Right lobe of liver (tissue), 6 donors: ENCODE measurements at regions not wholly inside any gene's neighbourhood (a gene's known extent, or its start where the extent isn't known, plus 50 kb on each side); places are given as distances from the start of the nearest gene placed in this dataset.

Experiments
- ATAC-seq, 4 donors: fragments of 200-7000 bp; cut with Tn5 transposase; one replicate each; pipeline ENCODE4 v1.9.1; 2020; ENCODE audit warnings: mild to moderate bottlenecking in 4 of 4, moderate library complexity in 4 of 4
- DNase-seq, 3 donors: peaks; one replicate each; pipeline ENCODE4 v3.0.0-alpha.2; 2020
- H3K27ac ChIP-seq, 3 donors: fragments of 200-600 bp; one replicate each; pipeline ENCODE4 v1.8.0; 2022
- H3K27me3 ChIP-seq, 2 donors: fragments of 200-600 bp; one replicate each; pipeline ENCODE4 v1.8.0; 2022
- H3K36me3 ChIP-seq, 4 donors: fragments of 200-600 bp; sonication (generic) in 1 of 4; one replicate each; pipeline versions ENCODE4 v1.5.1 to v1.8.0; 2017 to 2022; ENCODE audit warnings: control low read depth in 1 of 4
- H3K4me1 ChIP-seq, 4 donors: fragments of 200-600 bp; sonication (generic) in 1 of 4; one replicate each; pipeline versions ENCODE4 v1.5.1 to v1.8.0; 2017 to 2022; ENCODE audit warnings: control low read depth in 1 of 4
- H3K4me3 ChIP-seq, 3 donors: fragments of 200-600 bp; one replicate each; pipeline ENCODE4 v1.8.0; 2022
- H3K9me3 ChIP-seq, 4 donors: fragments of 200-600 bp; sonication (generic) in 1 of 4; one replicate each; pipeline versions ENCODE4 v1.5.1 to v1.8.0; 2017 to 2022; ENCODE audit warnings: control low read depth in 1 of 4
- CTCF ChIP-seq, 4 donors: fragments of 200-600 bp in 3 of 4; fragments of 450-650 bp in 1 of 4; IDR thresholded peaks; one replicate each; pipeline versions ENCODE4 v1.5.1 to v1.8.0; 2016 to 2022; ENCODE audit warnings: antibody characterized with exemption in 4 of 4, mild to moderate bottlenecking in 2 of 4
- POLR2A ChIP-seq: fragments of 450-650 bp; IDR thresholded peaks from one replicate; pipeline ENCODE4 v1.6.1; 2017; ENCODE audit warnings: antibody characterized with exemption, mild to moderate bottlenecking
- WGBS: methylation state at CpG from one replicate; pipeline ENCODE4 v1.1.6; 2018; ENCODE audit warnings: low coverage, low lambda C conversion rate; ENCODE audit not compliant: insufficient coverage; ENCODE audit errors: missing lambda C conversion rate; 5-methylcytosine and 5-hydroxymethylcytosine counted together
- intact Hi-C, 2 donors: fragments of 100-400 bp; cut with DNase I; formaldehyde crosslinking; loops; one replicate each; pipeline versions ENCODE4 v1.11.2 to v1.14.1; 2022
- donor health status: DM: no; HTN: yes; CAD: no.
- donor health status: DM: no; HTN: no; CAD: no.
- donor health status: DM: no; HTN: no; CAD: no.
- donor health status: DM: no; HTN: yes; CAD: no.
- donor health status: DM: no; HTN: yes; CAD: no.

GRCh38 chr13:53131361-53131760 is 102.7 kb downstream of the OLFM4 start:
- TF ChIP-seq CTCF (IDR thresholded peaks at IDR 0.05) (no peak), POLR2A (no peak)
- no peaks in the 10 kb centered on the region for H3K4me1 ChIP-seq
- no peak overlapping the region for H3K4me3 ChIP-seq
- H3K9me3 ChIP-seq = no peaks in the 10 kb centered on the region
- no peaks in the 10 kb centered on the region for H3K36me3 ChIP-seq
- no peak for ATAC-seq
- H3K27me3 ChIP-seq = no peaks in the 10 kb centered on the region
- intact Hi-C loops = no loop called here
- no peak overlapping the region for H3K27ac ChIP-seq
- DNase-seq = no peak
- 67% methylated on average over 3 of the region's 3 CpGs for WGBS

GRCh38 chr13:53135301-53135700 is 106.7 kb downstream of the OLFM4 start:
- WGBS = 28% methylated on average over 2 of the region's 2 CpGs
- no peak overlapping the region for H3K27ac ChIP-seq
- no peaks in the 10 kb centered on the region for H3K27me3 ChIP-seq
- intact Hi-C loops = no loop called here
- H3K4me1 ChIP-seq = no peaks in the 10 kb centered on the region
- H3K9me3 ChIP-seq = no peaks in the 10 kb centered on the region
- DNase-seq (no peak), ATAC-seq (no peak)
- TF ChIP-seq POLR2A (no peak), CTCF (IDR thresholded peaks at IDR 0.05) (no peak)
- no peaks in the 10 kb centered on the region for H3K36me3 ChIP-seq
- no peak overlapping the region for H3K4me3 ChIP-seq

GRCh38 chr13:53136554-53137215 is 108.1 kb downstream of the OLFM4 start:
- Histone ChIP-seq H3K9me3 (no peaks in the 10 kb centered on the region), H3K4me1 (no peaks in the 10 kb centered on the region), H3K4me3 (no peak overlapping the region), H3K27ac (no peak overlapping the region), H3K27me3 (no peaks in the 10 kb centered on the region), H3K36me3 (no peaks in the 10 kb centered on the region)
- TF ChIP-seq POLR2A (no peak), CTCF (IDR thresholded peaks at IDR 0.05) (no peak)
- 33% methylated on average over 2 of the region's 3 CpGs for WGBS
- intact Hi-C loops = no loop called here
- ATAC-seq = no peak
- DNase-seq = no peak

GRCh38 chr13:53137779-53138178 is 109.2 kb downstream of the OLFM4 start:
- WGBS = 18% methylated on average over 1 of the region's 1 CpG
- Histone ChIP-seq H3K9me3 (no peaks in the 10 kb centered on the region), H3K27me3 (no peaks in the 10 kb centered on the region), H3K4me1 (no peaks in the 10 kb centered on the region), H3K27ac (no peak overlapping the region), H3K4me3 (no peak overlapping the region), H3K36me3 (no peaks in the 10 kb centered on the region)
- no peak for ATAC-seq
- no peak for TF ChIP-seq CTCF (IDR thresholded peaks at IDR 0.05)
- intact Hi-C loops = no loop called here
- no peak for DNase-seq
